Stomach (tissue), 4 donors: ENCODE measurements at regions not wholly inside any gene's neighbourhood (a gene's known extent, or its start where the extent isn't known, plus 50 kb on each side); places are given as distances from the start of the nearest gene placed in this dataset.

Source experiments
- POLR2A ChIP-seq, 4 donors: fragments of 450-650 bp; IDR thresholded peaks; one replicate each; pipeline ENCODE4 v1.6.1; 2016; ENCODE audit warnings: antibody characterized with exemption in 4 of 4, control low read depth in 2 of 4, mild to moderate bottlenecking in 1 of 4, moderate library complexity in 1 of 4
- POLR2AphosphoS5 ChIP-seq, 3 donors: sonication (generic); formaldehyde crosslinking; IDR thresholded peaks; one replicate each; pipeline ENCODE4 v1.6.1; 2016; ENCODE audit warnings: antibody characterized with exemption in 3 of 3
- TF ChIP-seq, protein P1 (sequence below), 7 experiments: fragments of 450-650 bp in 4 of 7; fragments of 200-600 bp in 3 of 7; sonication (generic) in 3 of 7; IDR thresholded peaks; one replicate each; pipeline ENCODE4 v1.5.1; 2016 to 2019; ENCODE audit warnings: antibody characterized with exemption in 7 of 7, control low read depth in 2 of 7, mild to moderate bottlenecking in 1 of 7

GRCh38 chr13:111922086-111922485 is 144.9 kb upstream of the SOX1 start:
- TF ChIP-seq, protein P1, sequence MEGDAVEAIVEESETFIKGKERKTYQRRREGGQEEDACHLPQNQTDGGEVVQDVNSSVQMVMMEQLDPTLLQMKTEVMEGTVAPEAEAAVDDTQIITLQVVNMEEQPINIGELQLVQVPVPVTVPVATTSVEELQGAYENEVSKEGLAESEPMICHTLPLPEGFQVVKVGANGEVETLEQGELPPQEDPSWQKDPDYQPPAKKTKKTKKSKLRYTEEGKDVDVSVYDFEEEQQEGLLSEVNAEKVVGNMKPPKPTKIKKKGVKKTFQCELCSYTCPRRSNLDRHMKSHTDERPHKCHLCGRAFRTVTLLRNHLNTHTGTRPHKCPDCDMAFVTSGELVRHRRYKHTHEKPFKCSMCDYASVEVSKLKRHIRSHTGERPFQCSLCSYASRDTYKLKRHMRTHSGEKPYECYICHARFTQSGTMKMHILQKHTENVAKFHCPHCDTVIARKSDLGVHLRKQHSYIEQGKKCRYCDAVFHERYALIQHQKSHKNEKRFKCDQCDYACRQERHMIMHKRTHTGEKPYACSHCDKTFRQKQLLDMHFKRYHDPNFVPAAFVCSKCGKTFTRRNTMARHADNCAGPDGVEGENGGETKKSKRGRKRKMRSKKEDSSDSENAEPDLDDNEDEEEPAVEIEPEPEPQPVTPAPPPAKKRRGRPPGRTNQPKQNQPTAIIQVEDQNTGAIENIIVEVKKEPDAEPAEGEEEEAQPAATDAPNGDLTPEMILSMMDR (IDR thresholded peaks at IDR 0.05) = no peak
- TF ChIP-seq POLR2AphosphoS5 (IDR thresholded peaks at IDR 0.05) (no peak), POLR2A (IDR thresholded peaks at IDR 0.05) (no peak)
